IMR-90 (cell line): ENCODE measurements at regions not wholly inside any gene's neighbourhood (a gene's known extent, or its start where the extent isn't known, plus 50 kb on each side); places are given as distances from the start of the nearest gene placed in this dataset.

Experiments used
- ATAC-seq: fragments of 200-7000 bp; cut with Tn5 transposase; 2 replicates; pipeline ENCODE4 v1.9.1; 2020; ENCODE audit warnings: low read depth, mild to moderate bottlenecking, moderate library complexity
- BruUV-seq: library from RNA; stranded (reverse); fragments of 400-500 nt; replicated peaks from 2 replicates; lab custom pipeline; 2021; lab: Mats Ljungman, UMichigan
- CTCF ChIA-PET: fragments of 300-600 bp; formaldehyde crosslinking; extraction: SDS; loops from one replicate; lab custom pipeline; 2021; ENCODE audit warnings: antibody characterized with exemption; lab: Yijun Ruan, JAX
- POLR2A ChIA-PET: fragments of 300-600 bp; sonication (Branson Sonifier 250); formaldehyde crosslinking; loops from one replicate; lab custom pipeline; 2022; ENCODE audit warnings: antibody characterized with exemption; ENCODE audit not compliant: unreplicated experiment; lab: Charles Lee
- DNase-seq: peaks from one replicate; pipeline ENCODE4 v3.0.0; 2013
- H2AFZ ChIP-seq: replicated peaks from 2 replicates; pipeline ENCODE3; 2013; ENCODE audit warnings: low read length, mild to moderate bottlenecking; ENCODE audit not compliant: poor library complexity
- H2AK5ac ChIP-seq: 2 replicates; pipeline ENCODE4 v1.6.1; 2013; ENCODE audit warnings: low read depth, low read length, inconsistent platforms
- H2AK9ac ChIP-seq: replicated peaks from 2 replicates; pipeline ENCODE3; 2013; ENCODE audit warnings: mild to moderate bottlenecking, low read depth, low read length, moderate library complexity; ENCODE audit not compliant: poor library complexity
- H2BK120ac ChIP-seq: 2 replicates; pipeline ENCODE4 v1.6.1; 2013; ENCODE audit warnings: low read depth, low read length, inconsistent platforms
- H2BK15ac ChIP-seq: 3 replicates; pipeline ENCODE4 v1.6.1; 2013; ENCODE audit warnings: low read depth, low read length, inconsistent platforms
- H2BK20ac ChIP-seq: 2 replicates; pipeline ENCODE4 v1.6.1; 2013; ENCODE audit warnings: low read depth, mild to moderate bottlenecking, inconsistent platforms, low read length, moderate library complexity
- H2BK5ac ChIP-seq: 2 replicates; pipeline ENCODE4 v1.6.1; 2013; ENCODE audit warnings: mild to moderate bottlenecking, low read depth, low read length, inconsistent platforms; ENCODE audit not compliant: poor library complexity, severe bottlenecking
- H3K14ac ChIP-seq: replicated peaks from 2 replicates; pipeline ENCODE4 v1.6.1; 2013; ENCODE audit warnings: low read depth, low read length, inconsistent platforms
- H3K18ac ChIP-seq: 2 replicates; pipeline ENCODE4 v1.6.1; 2013; ENCODE audit warnings: low read depth, low read length, control low read depth
- H3K23ac ChIP-seq: 2 replicates; pipeline ENCODE4 v1.6.1; 2013; ENCODE audit warnings: low read depth, low read length, inconsistent platforms
- H3K27ac ChIP-seq: 2 replicates; pipeline ENCODE4 v1.5.1; 2013; ENCODE audit warnings: mild to moderate bottlenecking, control low read depth, low read length; ENCODE audit not compliant: insufficient read depth
- H3K27me3 ChIP-seq: 2 replicates; pipeline ENCODE4 v1.6.1; 2013; ENCODE audit warnings: low read length; ENCODE audit not compliant: control insufficient read depth, insufficient read depth
- H3K36me3 ChIP-seq: 2 replicates; pipeline ENCODE4 v1.6.1; 2013; ENCODE audit warnings: low read length, mixed read lengths; ENCODE audit not compliant: control insufficient read depth, insufficient read depth
- H3K4ac ChIP-seq: 2 replicates; pipeline ENCODE4 v1.6.1; 2013; ENCODE audit warnings: low read depth, low read length, inconsistent platforms
- H3K4me1 ChIP-seq: 2 replicates; pipeline ENCODE4 v1.6.1; 2013; ENCODE audit warnings: low read length, mixed read lengths; ENCODE audit not compliant: control insufficient read depth, insufficient read depth
- H3K4me2 ChIP-seq: 2 replicates; pipeline ENCODE4 v1.6.1; 2013; ENCODE audit warnings: low read depth, mild to moderate bottlenecking, control low read depth, low read length, moderate library complexity
- H3K4me3 ChIP-seq: 2 replicates; pipeline ENCODE4 v1.5.1; 2013; ENCODE audit warnings: low read depth, mild to moderate bottlenecking, control low read depth, low read length, moderate library complexity; ENCODE audit not compliant: insufficient read depth
- H3K56ac ChIP-seq: 2 replicates; pipeline ENCODE4 v1.6.1; 2013; ENCODE audit warnings: low read length, inconsistent platforms; ENCODE audit not compliant: insufficient read depth; ENCODE audit errors: extremely low read depth
- H3K79me1 ChIP-seq, 2 experiments: 2 replicates each; pipeline ENCODE4 v1.6.1; 2013; ENCODE audit warnings: low read length in 2 of 2, inconsistent platforms in 1 of 2, low read depth in 1 of 2
- H3K9ac ChIP-seq: 2 replicates; pipeline ENCODE4 v1.6.1; 2013; ENCODE audit warnings: low read depth, low read length, control low read depth
- H3K9me1 ChIP-seq: 2 replicates; pipeline ENCODE4 v1.6.1; 2013; ENCODE audit warnings: low read length, inconsistent platforms; ENCODE audit not compliant: insufficient read depth
- H3K9me3 ChIP-seq: 2 replicates; pipeline ENCODE4 v1.6.1; 2013; ENCODE audit warnings: low read length; ENCODE audit not compliant: control insufficient read depth, insufficient read depth
- H4K20me1 ChIP-seq: 2 replicates; pipeline ENCODE4 v1.6.1; 2013; ENCODE audit warnings: low read length, inconsistent platforms; ENCODE audit not compliant: insufficient read depth
- H4K5ac ChIP-seq: 2 replicates; pipeline ENCODE4 v1.6.1; 2013; ENCODE audit warnings: mild to moderate bottlenecking, low read depth, low read length, control low read depth
- H4K8ac ChIP-seq, 2 experiments: 2 replicates each; pipeline ENCODE4 v1.6.1; 2013; ENCODE audit warnings: low read depth in 2 of 2, low read length in 2 of 2, control low read depth in 1 of 2, inconsistent platforms in 1 of 2
- H4K91ac ChIP-seq: 2 replicates; pipeline ENCODE4 v1.6.1; 2013; ENCODE audit warnings: low read depth, low read length, inconsistent platforms; ENCODE audit not compliant: insufficient read depth
- BHLHE40 ChIP-seq: fragments of 150-350 bp; IDR thresholded peaks from 2 replicates; pipeline ENCODE4 v1.6.1; 2016; ENCODE audit warnings: mild to moderate bottlenecking, low read depth, low read length
- CEBPB ChIP-seq: IDR thresholded peaks from 2 replicates; pipeline ENCODE4 v1.6.1; 2012; ENCODE audit warnings: low read depth, low read length, improper control_type of control experiment
- CHD1 ChIP-seq: IDR thresholded peaks from 2 replicates; pipeline ENCODE4 v1.6.1; 2012; ENCODE audit warnings: low read depth, low read length, improper control_type of control experiment
- CTCF ChIP-seq: conservative IDR thresholded peaks from 2 replicates; pipeline ENCODE4 v1.5.1; 2012; ENCODE audit warnings: mild to moderate bottlenecking, low read depth, low read length, improper control_type of control experiment
- ELK1 ChIP-seq: fragments of 150-350 bp; IDR thresholded peaks from 2 replicates; pipeline ENCODE4 v1.6.1; 2016; ENCODE audit warnings: low read depth, mild to moderate bottlenecking, low read length, moderate library complexity, borderline replicate concordance
- FOS ChIP-seq: fragments of 150-350 bp; IDR thresholded peaks from 2 replicates; pipeline ENCODE4 v1.6.1; 2016; ENCODE audit warnings: low read depth, low read length
- MAFK ChIP-seq: IDR thresholded peaks from 2 replicates; pipeline ENCODE4 v1.6.1; 2012; ENCODE audit warnings: low read depth, low read length, improper control_type of control experiment
- MAZ ChIP-seq: IDR thresholded peaks from 2 replicates; pipeline ENCODE4 v1.6.1; 2012; ENCODE audit warnings: low read depth, mild to moderate bottlenecking, low read length, improper control_type of control experiment, moderate library complexity, borderline replicate concordance
- MXI1 ChIP-seq: IDR thresholded peaks from 2 replicates; pipeline ENCODE4 v1.6.1; 2012; ENCODE audit warnings: low read depth, mild to moderate bottlenecking, low read length, moderate library complexity, borderline replicate concordance
- NFE2L2 ChIP-seq: fragments of 150-350 bp; IDR thresholded peaks from 2 replicates; pipeline ENCODE4 v1.6.1; 2016; ENCODE audit warnings: low read depth, mild to moderate bottlenecking, low read length
- POLR2A ChIP-seq: IDR thresholded peaks from 2 replicates; pipeline ENCODE4 v1.6.1; 2012; ENCODE audit warnings: mild to moderate bottlenecking, low read depth, low read length
- RAD21 ChIP-seq: IDR thresholded peaks from 2 replicates; pipeline ENCODE4 v1.6.1; 2012; ENCODE audit warnings: low read length, improper control_type of control experiment
- RCOR1 ChIP-seq: IDR thresholded peaks from 2 replicates; pipeline ENCODE4 v1.6.1; 2012; ENCODE audit warnings: mild to moderate bottlenecking, low read length, improper control_type of control experiment; ENCODE audit not compliant: insufficient replicate concordance
- RFX5 ChIP-seq: IDR thresholded peaks from 2 replicates; pipeline ENCODE4 v1.8.0; 2012; ENCODE audit warnings: low read depth, mild to moderate bottlenecking, low read length, moderate library complexity
- SMC3 ChIP-seq: fragments of 150-350 bp; IDR thresholded peaks from 2 replicates; pipeline ENCODE4 v1.6.1; 2016; ENCODE audit warnings: low read depth, mild to moderate bottlenecking, antibody characterized with exemption, low read length, moderate library complexity
- USF2 ChIP-seq: fragments of 150-350 bp; IDR thresholded peaks from 2 replicates; pipeline ENCODE4 v1.6.1; 2017; ENCODE audit warnings: mild to moderate bottlenecking, antibody characterized with exemption, low read length, low read depth
- WGBS, 2 experiments: methylation state at CpG; one replicate each; pipeline versions ENCODE4 v1.1.5 to v1.1.7; 2013; ENCODE audit warnings: missing lambda C conversion rate in 2 of 2; ENCODE audit not compliant: insufficient read length in 1 of 2; ENCODE audit errors: extremely low coverage in 2 of 2; 5-methylcytosine and 5-hydroxymethylcytosine counted together
- dilution Hi-C: fragments of 300-500 bp; cut with HindIII; formaldehyde crosslinking; loops from one replicate; pipeline ENCODE4 v1.14.3; 2018; ENCODE audit warnings: low sequenced_read_pairs; ENCODE audit not compliant: unreplicated experiment
- in situ Hi-C: fragments of 300-500 bp; cut with MboI; formaldehyde crosslinking; loops from 3 replicates; pipeline ENCODE4 v1.14.3; 2019; ENCODE audit warnings: low sequenced_read_pairs, inconsistent platforms, mixed read lengths
- intact Hi-C: fragments of 100-400 bp; cut with micrococcal nuclease; formaldehyde crosslinking; loops from 2 replicates; pipeline ENCODE4 v1.10.0; 2022

- Histone ChIP-seq H2AK9ac (no peak overlapping the region), H4K8ac (no peak overlapping the region), H2AFZ (no peak overlapping the region), H4K20me1 (no peaks in the 10 kb centered on the region), H4K91ac (no peak overlapping the region), H3K56ac (no peak overlapping the region), H3K9ac (no peak overlapping the region), H3K4ac (no peak overlapping the region), H3K23ac (no peak overlapping the region), H2BK20ac (no peak overlapping the region), H2AK5ac (no peak overlapping the region), H3K4me3 (no peak overlapping the region), H2BK120ac (no peak overlapping the region), H3K4me2 (no peak overlapping the region), H3K18ac (no peak overlapping the region), H2BK15ac (no peak overlapping the region), H3K27ac (no peak overlapping the region), H3K27me3 (no peaks in the 10 kb centered on the region), H3K14ac (no peak overlapping the region), H3K9me1 (no peaks in the 10 kb centered on the region), H2BK5ac (no peak overlapping the region), H3K9me3 (no peaks in the 10 kb centered on the region), H4K5ac (no peak overlapping the region), H3K36me3 (no peaks in the 10 kb centered on the region), H3K4me1 (no peaks in the 10 kb centered on the region), H3K79me1 (no peaks in the 10 kb centered on the region)
- ChIA-PET POLR2A (no interaction called here), CTCF (no interaction called here)
- BruUV-seq = no TSS peak
- no peak for TF ChIP-seq BHLHE40
- no peak for TF ChIP-seq CEBPB
- TF ChIP-seq FOS = no peak
- TF ChIP-seq MXI1 = no peak
- TF ChIP-seq NFE2L2 = no peak
- no peak for TF ChIP-seq CTCF
- TF ChIP-seq ELK1 = no peak
- TF ChIP-seq POLR2A = no peak
- no peak for TF ChIP-seq RAD21
- no peak for TF ChIP-seq MAZ
- TF ChIP-seq RCOR1 = no peak
- no peak for TF ChIP-seq CHD1
- TF ChIP-seq USF2 = no peak
- no peak for TF ChIP-seq MAFK
- no peak for TF ChIP-seq RFX5
- TF ChIP-seq SMC3 = no peak
- no peak for DNase-seq
- intact Hi-C loops = no loop called here
- dilution Hi-C loops = no loop called here
- ATAC-seq = no peak
- in situ Hi-C loops = no loop called here
- WGBS, 2 experiments = 44 to 100% methylated on average over 2 of the region's 2 CpGs
These were observed 171.8 kb upstream of the GCFC2 start for GRCh38 chr2:75882530-75882929.
